H1 (cell line): ENCODE measurements at regions not wholly inside any gene's neighbourhood (a gene's known extent, or its start where the extent isn't known, plus 50 kb on each side); places are given as distances from the start of the nearest gene placed in this dataset.

Experiments
- BCL11A ChIP-seq, 2 experiments: IDR thresholded peaks; one replicate each; pipeline ENCODE4 v1.6.1; 2011; ENCODE audit warnings: low read depth in 2 of 2, low read length in 2 of 2, mild to moderate bottlenecking in 2 of 2
- BRCA1 ChIP-seq: IDR thresholded peaks from 2 replicates; pipeline ENCODE4 v1.6.1; 2012; ENCODE audit warnings: low read depth, low read length, improper control_type of control experiment
- E2F6 ChIP-seq: IDR thresholded peaks from 2 replicates; pipeline ENCODE4 v1.6.1; 2012; ENCODE audit warnings: inconsistent platforms
- SP1 ChIP-seq: IDR thresholded peaks from 2 replicates; pipeline ENCODE4 v1.6.1; 2011; ENCODE audit warnings: low read depth, low read length

DNA sequence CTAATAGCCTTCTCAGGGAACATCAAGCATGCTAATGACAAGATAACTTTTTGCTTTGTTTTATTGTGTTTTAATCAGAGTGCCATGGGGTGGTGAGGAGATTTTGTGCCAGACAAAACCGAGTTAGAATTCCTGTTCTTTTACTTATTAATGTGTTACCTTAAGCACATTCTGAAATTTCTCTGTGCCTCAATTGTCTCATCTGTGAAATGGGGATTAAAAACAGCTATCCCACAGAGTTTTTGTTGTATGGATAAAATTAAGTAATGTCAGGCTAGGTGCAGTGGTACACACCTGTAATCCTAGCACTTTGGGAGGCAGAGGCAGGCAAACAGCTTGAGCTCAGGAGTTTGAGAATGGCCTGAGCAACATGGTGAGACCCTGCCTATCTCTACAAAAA lies 138.0 kb downstream of the PROX1 start (continued):
- TF ChIP-seq E2F6 (no peak), BRCA1 (no peak), SP1 (no peak), BCL11A (IDR thresholded peaks at IDR 0.05; ENCODE audit: low read depth in 2 of 2, low read length in 2 of 2) (no peak)
